A549 (cell line): ENCODE measurements at regions not wholly inside any gene's neighbourhood (a gene's known extent, or its start where the extent isn't known, plus 50 kb on each side); places are given as distances from the start of the nearest gene placed in this dataset.

ENCODE experiments used
- BHLHE40 ChIP-seq: IDR thresholded peaks from 2 replicates; pipeline ENCODE4 v1.6.1; 2012; ENCODE audit warnings: low read depth, low read length, inconsistent platforms
- CBX2 ChIP-seq: fragments of 200-600 bp; sonication (generic); IDR thresholded peaks from 2 replicates; pipeline ENCODE4 v1.6.1; 2016; ENCODE audit warnings: low read depth, mild to moderate bottlenecking, borderline replicate concordance
- CHD2 ChIP-seq: fragments of 150-350 bp; IDR thresholded peaks from 2 replicates; pipeline ENCODE4 v1.6.1; 2014; ENCODE audit warnings: low read length; ENCODE audit not compliant: partially characterized antibody
- HOXA7 ChIP-seq: fragments of 250-450 bp; sonication (Bioruptor Pico); IDR thresholded peaks from 2 replicates; pipeline ENCODE4 v1.5.0; 2020; ENCODE audit warnings: mild to moderate bottlenecking, moderate library complexity
- KDM1A ChIP-seq: fragments of 200-600 bp; sonication (generic); IDR thresholded peaks from 2 replicates; pipeline ENCODE4 v1.6.1; 2016; ENCODE audit warnings: low read depth, mild to moderate bottlenecking
- MYC ChIP-seq: IDR thresholded peaks from 2 replicates; pipeline ENCODE4 v1.6.1; 2012; ENCODE audit warnings: mild to moderate bottlenecking, inconsistent platforms, low read length, improper control_type of control experiment, borderline replicate concordance
- NR3C1 ChIP-seq: fragments of >200 bp; sonication (Bioruptor Twin); formaldehyde crosslinking; IDR thresholded peaks from 3 replicates; pipeline ENCODE4 v1.6.1; 2017
- ZC3H11A ChIP-seq: fragments of 450-650 bp; IDR thresholded peaks from 2 replicates; pipeline ENCODE4 v1.6.1; 2014; ENCODE audit warnings: antibody characterized with exemption, mild to moderate bottlenecking
- TF ChIP-seq, protein P1 (sequence below): fragments of >200 bp; sonication (Bioruptor Twin); formaldehyde crosslinking; IDR thresholded peaks from 3 replicates; pipeline ENCODE4 v1.5.1; 2016
- TF ChIP-seq, protein P2 (sequence below): IDR thresholded peaks from 2 replicates; pipeline ENCODE4 v1.6.1; 2012

- no peak for TF ChIP-seq BHLHE40
- TF ChIP-seq, protein P1, sequence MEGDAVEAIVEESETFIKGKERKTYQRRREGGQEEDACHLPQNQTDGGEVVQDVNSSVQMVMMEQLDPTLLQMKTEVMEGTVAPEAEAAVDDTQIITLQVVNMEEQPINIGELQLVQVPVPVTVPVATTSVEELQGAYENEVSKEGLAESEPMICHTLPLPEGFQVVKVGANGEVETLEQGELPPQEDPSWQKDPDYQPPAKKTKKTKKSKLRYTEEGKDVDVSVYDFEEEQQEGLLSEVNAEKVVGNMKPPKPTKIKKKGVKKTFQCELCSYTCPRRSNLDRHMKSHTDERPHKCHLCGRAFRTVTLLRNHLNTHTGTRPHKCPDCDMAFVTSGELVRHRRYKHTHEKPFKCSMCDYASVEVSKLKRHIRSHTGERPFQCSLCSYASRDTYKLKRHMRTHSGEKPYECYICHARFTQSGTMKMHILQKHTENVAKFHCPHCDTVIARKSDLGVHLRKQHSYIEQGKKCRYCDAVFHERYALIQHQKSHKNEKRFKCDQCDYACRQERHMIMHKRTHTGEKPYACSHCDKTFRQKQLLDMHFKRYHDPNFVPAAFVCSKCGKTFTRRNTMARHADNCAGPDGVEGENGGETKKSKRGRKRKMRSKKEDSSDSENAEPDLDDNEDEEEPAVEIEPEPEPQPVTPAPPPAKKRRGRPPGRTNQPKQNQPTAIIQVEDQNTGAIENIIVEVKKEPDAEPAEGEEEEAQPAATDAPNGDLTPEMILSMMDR: no peak
- TF ChIP-seq NR3C1: no peak
- TF ChIP-seq CBX2: no peak
- TF ChIP-seq, protein P2, sequence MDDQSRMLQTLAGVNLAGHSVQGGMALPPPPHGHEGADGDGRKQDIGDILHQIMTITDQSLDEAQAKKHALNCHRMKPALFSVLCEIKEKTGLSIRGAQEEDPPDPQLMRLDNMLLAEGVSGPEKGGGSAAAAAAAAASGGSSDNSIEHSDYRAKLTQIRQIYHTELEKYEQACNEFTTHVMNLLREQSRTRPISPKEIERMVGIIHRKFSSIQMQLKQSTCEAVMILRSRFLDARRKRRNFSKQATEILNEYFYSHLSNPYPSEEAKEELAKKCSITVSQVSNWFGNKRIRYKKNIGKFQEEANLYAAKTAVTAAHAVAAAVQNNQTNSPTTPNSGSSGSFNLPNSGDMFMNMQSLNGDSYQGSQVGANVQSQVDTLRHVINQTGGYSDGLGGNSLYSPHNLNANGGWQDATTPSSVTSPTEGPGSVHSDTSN: no peak
- no peak for TF ChIP-seq ZC3H11A
- TF ChIP-seq KDM1A: no peak
- no peak for TF ChIP-seq HOXA7
- TF ChIP-seq MYC: no peak
- no peak for TF ChIP-seq CHD2
These were observed 152.6 kb downstream of the RPAP3 start for GRCh38 chr12:47553266-47553665.
